NCI-H2227 treated with DMSO at 0.1 percent for 48 hours (cell line): ENCODE measurements at regions not wholly inside any gene's neighbourhood (a gene's known extent, or its start where the extent isn't known, plus 50 kb on each side); places are given as distances from the start of the nearest gene placed in this dataset.

ENCODE experiments used
- DNase-seq: peaks from one replicate; lab custom pipeline; 2025; lab: John Stamatoyannopoulos, UW

DNA sequence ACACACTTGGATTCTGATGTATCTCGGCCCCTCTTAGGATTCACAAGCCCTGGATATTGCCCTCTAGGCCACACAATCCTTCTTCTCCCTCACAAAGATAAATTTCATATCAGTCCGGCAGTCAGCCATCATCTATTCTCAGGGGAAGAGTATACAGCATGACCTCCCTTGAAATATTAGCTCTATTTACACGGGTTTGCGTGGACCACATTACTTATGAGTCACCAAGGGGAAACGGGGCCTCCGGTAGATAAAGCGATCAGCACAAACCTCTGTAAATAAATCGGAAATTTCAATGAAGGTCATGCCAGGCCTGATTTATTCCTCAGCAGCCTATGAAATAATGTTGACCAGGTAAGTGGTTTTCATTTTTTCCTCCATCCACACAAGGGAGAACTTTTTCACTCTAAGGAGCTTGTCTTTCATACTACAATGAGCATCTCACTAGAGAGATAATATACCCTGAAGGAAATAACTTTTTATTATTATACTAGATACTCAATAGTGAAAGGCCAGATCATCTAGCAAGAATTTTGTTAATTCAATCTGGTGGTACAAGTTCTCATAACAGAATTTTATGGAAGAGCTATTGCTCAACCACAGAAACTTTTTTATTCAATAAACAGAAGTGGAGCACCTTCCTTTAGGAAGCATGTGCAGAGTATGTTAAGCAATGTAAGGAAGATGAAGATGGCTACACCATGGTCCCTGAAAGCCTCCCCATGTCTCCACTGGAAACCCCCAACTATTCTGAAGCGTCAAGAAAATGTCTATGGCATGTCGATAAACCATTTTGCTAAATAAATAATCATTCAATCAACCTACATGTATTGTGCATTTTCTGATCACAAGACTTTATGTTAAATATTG is 125.2 kb upstream of the PIK3C3 start:
- DNase-seq, result no peak

DNA sequence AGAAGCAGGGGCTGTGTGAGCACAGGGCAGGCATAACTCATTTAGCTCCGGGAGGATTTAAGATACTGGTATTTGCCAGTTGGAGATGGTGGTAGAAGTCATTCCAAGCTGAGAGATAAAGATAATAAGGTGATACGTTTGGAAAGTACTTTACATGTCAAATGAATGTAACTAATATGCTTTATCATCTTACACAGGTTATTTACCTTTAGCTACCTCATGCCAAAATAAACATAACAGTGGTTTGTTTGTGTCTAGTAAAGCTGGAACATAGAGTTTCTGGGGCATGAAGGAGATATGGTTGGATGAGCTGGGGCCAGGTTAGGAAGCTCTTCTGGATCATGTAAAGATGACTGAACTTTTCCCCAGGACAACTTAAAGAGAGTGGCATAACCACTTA is 126.9 kb upstream of the PIK3C3 start:
- no peak for DNase-seq

DNA sequence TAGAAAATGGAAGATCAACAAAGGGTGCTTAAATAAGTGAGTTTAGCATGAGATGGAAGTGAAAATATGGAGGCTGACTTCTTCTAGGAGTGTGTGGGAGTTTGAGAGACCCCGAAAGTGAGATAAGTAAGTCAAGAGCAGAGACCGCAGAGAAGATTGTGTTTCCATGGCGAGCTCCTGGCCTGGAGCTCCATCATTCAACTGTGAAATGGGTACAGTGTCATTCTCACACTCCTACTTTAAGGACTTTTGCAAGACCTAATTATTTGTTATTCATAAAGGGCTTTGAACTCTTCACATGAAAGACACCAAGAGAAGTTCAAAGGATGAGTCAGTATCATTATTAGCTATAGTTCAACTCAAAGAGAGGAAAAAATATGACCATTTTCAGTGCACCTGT is 134.2 kb upstream of the PIK3C3 start:
- DNase-seq, result no peak

DNA sequence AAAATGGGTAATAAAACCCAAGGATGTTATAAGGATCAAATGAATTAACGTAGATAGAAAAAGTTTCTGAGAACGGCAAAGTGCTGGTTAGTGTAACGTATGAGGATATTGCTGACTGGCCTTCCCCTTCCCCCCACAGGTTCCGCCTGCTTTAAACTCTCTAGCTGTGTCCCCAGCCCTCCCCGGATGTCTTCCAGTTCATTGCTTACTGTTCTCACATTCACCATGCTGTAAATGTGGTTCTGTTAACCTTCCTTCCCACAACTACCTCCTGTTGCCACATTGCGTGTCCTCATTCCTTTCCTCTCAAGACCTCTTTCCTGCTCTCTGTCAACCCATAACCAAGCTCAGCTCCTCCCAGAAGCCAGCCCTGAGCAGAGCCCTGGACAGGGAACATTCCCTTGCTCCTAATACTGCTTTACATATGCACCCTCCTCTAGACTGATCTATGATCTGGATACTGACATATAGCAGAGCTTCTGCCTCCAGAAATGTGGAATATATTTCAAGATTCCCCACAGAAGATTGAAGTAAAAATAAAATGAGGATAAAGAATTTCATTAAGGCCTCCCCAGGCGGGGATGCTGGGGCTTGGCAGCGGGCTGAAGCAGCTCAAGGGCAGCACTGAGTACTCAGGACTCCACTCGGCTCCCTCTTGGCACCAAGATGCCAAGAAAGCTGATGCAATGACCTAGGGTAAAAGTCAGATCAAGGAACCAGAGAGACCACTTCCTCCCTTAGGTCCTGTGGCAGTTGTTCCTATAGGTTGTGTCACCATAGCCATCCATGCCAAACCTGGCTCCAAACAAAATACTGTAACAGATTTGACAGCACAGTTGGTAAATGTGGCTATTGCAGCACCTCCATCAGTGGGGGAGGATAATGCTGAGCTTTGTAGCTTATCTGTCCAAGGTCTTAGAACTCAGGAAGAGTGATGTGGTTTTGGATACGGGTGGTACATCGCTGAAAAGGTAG is 136.4 kb upstream of the PIK3C3 start:
- no peak for DNase-seq

DNA sequence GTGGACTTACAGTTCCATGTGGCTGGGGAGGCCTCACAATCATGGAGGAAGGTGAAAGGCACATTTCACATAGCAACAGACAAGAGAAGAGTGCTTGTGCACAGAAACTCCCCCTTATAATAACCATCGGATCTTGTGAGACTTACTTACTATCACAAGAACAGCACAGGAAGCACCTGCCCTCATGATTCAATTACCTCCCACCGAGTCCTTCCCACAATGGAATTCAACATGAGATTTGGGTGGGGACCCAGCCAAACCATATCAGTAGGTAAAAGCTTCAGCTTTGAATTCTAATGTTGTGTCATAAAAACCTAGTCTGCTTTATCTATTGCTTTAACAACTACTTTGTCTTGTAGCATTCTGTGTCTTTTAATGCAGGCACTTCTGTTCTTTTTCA is 140.4 kb upstream of the PIK3C3 start:
- no peak for DNase-seq

DNA sequence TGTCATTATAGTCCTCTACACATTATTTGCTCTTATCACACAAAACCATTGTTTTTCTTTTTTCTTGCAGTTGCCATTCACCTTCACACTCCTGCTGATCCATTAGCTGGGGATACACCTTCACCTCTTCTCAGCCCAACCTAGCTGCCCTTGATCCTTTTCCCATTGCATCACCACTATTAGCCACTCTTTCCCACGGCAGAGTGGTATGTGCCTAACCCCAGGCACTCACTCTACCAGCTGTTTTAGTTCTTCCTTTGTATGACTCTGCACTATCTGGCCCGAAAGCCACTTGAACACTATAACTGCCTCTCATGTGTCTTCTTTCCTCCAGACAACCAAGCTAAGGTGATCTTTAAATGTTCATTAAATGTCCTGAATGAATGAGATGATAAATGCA is 145.4 kb upstream of the PIK3C3 start:
- DNase-seq, result peak; percentile 32

DNA sequence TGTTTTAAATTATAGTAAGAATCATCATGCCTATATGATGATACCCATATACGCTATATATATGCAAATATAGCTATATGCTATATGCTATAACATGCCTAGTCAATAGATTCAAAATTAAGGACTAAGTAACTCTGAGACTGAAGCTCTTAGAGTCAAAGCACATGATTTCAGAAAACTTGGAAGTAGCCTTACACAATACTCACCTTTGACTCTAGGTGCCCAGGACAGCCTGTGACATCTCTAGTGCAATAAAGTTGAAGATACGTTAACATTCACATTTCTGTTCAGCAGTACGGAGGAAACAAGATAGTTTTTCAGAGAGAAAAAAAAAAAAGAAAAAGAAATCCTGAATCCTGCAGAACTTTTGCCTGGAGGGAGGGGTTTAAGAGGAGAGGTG is 149.7 kb upstream of the PIK3C3 start:
- DNase-seq, result no peak

DNA sequence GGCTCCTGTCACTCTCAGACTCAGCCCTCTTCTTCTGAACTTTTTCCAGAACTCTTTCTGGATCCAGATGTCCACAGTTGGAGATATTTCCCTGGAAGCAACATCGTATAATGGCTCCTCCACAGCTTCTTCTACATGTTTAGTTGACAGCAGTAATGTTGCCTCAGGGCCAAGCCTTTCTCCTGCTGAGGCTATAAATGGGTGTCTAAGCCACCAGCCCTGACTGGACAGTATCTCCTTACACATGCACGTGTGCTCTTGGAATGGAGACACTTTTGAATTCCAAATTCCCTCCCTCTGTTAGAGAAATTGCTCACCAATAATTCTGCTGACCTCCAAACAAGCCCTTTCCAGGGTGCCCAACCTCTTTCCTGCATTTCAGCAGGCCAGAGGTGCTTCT is 156.2 kb upstream of the PIK3C3 start:
- DNase-seq, result no peak

DNA sequence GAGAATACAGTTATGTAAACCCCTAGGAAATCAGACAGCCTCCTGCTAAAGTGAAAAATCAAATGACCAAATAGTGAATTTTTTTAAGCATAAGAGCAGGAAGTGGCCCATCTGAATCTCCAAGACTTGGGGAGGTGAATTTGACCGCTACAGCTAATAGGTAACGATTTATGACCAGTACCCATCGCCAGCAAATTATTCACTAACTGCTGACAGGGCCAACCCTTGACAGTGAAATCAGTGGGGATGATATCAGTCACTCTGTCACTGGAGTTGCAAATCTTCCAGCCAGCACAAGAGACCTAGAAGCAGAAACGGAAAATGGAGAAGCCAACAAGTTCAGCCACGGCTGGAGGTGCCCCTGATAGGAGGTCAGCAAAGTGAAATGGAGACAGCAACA is 164.3 kb upstream of the PIK3C3 start:
- DNase-seq, result no peak

DNA sequence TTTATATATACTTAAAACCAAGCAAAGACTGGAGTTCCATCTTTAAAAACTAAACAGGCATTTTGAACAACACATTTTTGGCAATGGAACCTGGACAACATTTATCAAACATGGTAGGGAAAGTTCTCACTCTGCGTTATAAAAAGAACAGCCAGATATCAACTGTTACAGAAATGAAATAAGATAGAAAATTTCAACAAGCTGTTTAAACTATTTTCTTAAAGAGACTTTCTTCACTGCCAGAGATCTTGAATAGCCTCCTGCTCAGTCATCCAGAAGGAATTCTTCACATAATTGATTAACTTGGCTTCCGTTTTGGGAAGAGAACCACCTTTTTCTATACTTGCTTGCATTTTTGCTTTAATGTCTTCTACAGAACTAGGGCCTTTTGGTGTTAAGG is 166.0 kb upstream of the PIK3C3 start:
- DNase-seq, result no peak

DNA sequence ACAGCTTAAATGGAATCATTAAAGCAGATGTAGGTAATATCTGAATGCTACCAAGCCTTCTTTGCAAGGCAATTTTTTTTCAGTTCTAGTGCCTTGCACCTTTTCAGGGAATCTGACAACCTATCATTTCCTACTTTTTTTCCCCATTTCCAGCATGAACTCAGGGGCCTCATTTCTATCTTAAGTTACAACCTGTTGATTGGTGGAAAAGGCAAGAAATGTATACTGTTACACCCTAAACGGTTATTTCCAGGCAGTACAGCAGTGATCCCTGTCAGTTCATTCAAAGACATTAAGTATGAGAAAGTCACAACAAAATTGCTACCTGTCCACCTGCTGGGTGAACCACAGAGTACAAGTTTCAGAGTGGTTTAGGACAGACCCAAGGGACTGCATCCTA is 171.2 kb upstream of the PIK3C3 start:
- peak; percentile 86 for DNase-seq

DNA sequence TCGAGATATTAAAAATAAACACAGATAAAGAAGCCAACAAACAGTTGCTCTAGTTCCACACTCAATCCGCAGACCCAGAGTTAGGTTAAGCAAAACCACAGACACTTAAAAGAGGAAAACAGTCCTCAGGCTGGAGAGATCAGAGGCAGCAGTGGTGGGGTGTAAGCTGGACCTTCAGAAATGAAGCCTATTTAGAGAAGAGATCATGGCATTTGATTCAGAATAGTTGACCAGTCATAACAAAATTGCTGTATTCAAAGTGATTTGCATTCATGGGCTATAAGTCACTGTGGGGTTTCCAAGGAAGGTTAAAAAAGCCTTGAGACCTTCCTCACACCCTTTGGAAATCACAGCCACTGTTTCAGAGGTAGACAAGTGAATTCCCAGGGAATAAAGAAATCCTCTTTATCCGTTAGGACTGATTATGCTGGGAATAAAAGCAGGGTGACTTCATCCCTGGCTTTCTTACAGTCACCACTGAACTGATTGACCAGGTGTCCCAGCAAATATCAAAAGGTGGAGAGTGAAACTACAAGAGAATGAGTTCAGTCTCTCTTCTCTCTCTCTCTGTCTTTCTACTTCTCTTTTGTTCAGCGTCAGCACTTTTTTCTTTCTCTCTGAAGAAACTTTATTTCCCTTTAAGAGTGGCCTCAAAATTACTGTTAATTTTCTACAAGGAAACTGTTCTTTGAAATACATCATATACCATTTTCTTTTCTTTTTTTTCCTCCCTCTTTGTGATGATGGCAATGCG is 171.8 kb upstream of the PIK3C3 start:
- no peak for DNase-seq

DNA sequence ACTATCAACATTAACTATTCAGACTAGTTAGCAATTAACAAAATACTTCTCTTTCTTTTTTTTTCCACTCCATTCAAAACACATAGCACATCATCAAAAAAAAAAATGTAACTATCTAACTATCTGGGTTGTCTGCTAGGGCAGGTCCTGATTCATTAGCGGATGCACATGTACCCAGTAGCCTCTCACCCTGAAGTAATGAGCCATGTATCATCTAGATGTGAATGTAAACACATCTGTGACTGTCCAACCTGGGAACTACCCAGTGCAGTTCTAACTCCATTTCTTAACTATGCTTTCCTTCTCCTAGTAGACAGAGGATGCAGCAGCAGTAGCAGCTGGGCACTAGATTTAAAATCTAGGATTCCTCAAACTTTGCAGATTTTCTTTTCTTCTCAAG is 183.1 kb upstream of the PIK3C3 start:
- DNase-seq, result no peak

DNA sequence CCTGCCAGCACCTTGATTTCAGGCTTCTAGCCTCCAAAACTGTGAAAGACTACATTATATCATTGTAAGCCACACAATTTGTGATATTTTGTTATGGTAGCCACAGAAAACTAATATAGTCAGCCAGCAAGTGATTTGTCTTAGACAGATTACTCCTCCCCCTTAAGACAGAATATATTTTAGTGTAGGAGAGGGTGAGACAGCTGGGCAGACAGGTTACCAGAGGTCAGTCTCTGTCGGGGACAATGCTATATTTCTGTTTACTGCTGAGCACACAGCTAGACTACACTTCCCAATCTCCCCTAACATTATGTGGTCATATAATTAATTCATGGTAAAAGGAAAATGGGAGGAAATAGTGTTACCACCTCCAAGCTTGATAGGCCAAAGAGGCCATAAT is 185.8 kb upstream of the PIK3C3 start:
- DNase-seq, result no peak

DNA sequence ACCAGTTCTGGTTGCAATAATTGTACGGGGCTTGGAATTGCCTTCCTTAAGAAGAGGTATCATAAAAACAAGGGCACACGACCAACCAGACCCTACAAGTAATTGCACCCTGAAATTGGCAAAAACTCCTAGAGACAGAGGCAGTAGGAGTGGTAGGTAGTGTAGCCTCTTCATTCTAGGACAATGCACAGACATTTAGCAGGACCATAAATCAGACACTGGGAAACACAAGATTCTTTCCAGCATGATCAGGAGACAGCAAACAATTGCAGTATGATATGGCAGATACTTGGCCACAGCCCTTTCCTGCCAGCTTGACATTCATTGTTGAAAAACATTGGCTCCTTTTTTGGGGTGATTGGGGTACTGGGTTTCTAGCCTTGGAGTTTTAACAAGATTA is 186.6 kb upstream of the PIK3C3 start:
- DNase-seq, result no peak

DNA sequence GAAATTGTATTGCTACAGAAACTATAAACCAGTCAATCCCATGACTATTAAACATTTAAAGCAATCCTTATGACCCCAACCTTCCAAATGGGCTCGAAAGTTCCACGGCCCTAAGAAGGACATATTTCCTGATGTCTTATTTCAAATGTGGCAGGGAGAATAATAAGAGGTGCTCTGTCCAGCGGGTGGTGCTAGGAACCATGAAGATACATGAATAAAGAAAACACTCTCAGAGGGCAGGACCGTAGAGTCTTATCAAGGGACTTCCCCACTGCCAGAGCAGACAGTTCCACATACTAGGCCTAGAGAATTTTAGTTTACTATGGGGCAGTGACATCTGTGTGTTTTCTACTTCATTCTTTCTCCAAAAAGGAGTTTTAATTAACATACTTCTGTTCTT is 187.1 kb upstream of the PIK3C3 start:
- no peak for DNase-seq

DNA sequence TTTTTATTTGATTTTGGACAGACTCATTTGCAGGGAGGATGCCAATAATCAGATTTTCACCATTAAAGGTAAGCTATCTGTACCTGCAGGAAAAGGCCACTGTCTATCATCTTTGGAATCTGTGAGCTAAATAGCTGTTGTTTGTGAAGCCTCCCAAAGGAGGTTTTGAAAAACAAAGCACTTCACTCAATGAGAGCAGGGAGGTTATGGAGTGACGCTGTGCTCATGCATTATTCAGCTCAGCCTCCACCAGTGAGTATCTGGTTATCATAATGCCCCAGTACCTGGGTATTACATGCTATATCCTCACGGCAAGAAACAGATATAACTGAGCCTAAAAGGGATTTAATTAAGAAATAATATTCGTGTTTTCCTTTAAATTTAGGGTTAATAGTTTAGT is 189.6 kb upstream of the PIK3C3 start:
- DNase-seq, result no peak

DNA sequence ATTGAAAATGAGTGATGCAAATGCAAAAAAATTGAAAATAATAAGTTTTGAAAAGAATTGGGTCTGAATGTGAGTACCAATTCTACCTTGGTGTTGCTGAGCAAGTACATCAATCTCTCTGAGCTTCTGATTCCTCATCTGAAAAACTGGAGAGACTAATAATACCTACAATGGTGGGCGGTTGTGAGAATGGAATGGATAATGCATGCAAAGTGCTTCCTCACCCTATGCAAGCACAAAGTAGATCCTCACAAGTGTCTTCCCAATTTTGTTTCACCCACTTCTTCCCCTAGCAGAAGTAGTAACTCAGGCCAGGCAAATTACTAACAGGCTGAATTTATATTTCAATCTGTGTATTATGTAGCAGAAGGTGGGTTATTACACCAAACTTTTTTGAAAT is 191.7 kb upstream of the PIK3C3 start:
- no peak for DNase-seq

DNA sequence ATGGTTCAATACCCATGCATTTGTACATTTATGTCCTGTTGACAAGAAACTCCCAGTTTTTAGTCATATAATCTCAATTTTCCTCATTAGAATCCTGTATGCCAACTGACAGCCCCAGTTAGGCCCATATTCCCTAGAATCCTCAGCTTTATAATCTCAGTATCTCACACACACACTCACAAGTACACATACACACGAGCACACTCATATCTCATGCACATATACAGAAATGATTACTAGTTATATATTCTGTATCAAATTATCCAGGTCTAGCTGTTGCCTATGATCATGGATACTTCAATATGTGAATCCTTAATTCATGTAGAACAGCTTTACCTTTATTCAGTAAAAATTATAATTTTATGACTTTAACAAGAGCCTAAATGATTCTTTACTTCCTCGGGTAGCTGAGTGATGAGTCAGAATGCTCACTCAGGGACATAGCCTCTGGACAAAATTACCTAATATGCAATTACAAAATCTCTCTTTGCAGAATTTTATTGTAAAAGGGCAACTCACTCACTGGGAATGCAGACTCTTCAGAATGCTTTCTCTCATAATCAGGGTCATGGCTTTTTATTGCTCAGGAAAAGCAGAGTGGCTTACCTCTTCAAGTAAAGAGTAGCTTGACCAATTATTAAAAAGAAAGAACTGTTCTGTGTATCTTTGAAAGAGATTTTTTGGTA is 193.6 kb upstream of the PIK3C3 start:
- DNase-seq, result peak; percentile 33

DNA sequence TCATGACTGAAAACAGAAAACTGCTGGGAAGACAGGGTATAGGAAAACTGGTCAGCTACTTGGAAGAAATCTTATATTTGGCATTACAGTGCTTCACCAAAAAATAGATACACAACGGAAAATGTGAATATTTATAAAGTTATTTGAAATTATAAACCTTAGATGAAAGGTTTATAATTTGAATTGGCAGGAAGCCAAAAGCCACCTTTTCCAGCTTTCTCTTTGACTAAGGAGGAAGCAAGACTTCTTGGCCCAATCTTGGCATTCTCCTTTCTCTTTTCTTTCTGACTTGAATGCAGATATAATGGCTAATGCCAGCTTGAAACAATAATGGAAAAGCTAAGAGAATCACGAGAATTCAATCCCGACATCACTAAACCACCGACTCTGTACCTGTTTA is 196.5 kb upstream of the PIK3C3 start:
- no peak for DNase-seq

DNA sequence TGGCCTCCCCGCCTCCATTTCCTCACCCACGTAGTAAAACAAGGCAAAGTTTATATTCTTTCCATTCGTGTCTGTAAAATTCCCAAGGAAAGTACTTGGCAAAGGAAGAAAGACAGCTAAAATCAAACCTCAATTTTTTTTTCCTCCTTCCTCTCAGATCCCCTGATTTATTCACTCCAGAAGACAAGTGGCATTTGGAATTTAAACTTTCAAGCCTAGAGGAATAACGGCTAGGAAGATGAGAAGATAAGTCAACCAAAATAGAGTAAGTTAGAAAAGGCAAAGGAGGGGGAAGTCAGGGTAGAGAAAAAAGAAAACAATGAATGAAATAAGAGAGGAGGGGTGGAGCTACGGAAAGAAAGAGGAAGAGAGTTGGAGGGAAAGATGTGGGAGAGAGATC is 198.9 kb upstream of the PIK3C3 start:
- DNase-seq, result no peak

DNA sequence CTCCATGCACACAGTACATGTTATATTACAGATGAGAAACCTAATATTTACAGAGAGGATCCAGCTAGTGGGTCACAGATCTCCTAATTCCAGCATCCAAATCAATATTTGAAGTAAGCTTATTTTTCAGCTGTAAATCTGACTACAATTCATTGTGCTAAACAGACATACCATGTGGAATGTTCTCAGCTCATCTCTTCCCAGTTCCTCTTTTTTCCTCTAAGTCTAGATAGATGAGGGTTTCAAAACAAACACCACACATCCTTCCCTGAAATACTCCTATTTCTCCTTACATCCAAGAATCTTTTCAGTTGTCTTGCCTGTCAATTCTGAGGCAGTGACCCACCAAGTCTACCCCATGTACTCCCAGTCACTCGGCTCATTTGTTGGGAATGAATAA is 200.7 kb upstream of the PIK3C3 start:
- DNase-seq, result no peak
